ENCODE measurements at regions not wholly inside any gene's neighbourhood (a gene's known extent, or its start where the extent isn't known, plus 50 kb on each side); places are given as distances from the start of the nearest gene placed in this dataset.
"Not testable (repeated sequence)": the region's sequence is repeated elsewhere in the genome, so short reads cannot be mapped to it uniquely, and the experiment has no call there.

- DNase-seq, result no peak
These were observed 632.4 kb upstream of the LRRTM4 start for GRCh38 chr2:78154586-78154985.

DNA sequence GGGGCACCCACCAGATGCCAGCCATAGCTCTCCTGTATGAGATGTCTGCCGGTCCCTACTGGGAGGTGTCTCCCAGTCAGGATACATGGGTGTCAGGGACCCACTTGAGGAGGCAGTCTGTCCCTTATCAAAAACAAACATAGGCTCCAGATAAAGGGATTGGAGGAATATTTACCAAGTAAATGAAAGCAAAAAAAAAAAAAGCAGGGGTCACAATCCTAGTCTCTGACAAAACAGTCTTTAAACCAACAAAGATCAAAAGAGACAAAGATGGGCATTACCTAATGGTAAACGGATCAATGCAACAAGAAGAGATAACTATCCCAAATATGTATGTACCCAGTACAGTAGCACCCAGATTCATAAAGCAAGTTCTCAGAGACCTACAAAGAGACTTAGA is 640.0 kb upstream of the LRRTM4 start:
- DNase-seq, result no peak

DNA sequence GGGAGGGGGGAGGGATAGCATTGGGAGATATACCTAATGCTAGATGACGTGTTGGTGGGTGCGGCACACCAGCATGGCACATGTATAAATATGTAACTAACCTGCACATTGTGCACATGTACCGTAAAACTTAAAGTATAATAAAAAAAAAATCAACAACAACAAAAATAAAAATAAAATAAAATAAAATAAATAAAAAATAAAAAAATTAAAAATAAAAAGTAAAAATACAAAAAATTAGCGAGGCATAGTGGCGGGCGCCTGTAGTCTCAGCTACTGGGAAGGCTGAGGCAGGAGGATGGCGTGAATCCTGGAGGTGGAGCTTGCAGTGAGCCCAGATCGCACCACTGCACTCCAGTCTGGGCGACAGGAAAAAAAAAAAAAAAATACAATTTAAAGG is 650.0 kb upstream of the LRRTM4 start:
- DNase-seq, result not testable (repeated sequence)

GRCh38 chr2:78175645-78176044 is 653.5 kb upstream of the LRRTM4 start:
- DNase-seq, result no peak

DNA sequence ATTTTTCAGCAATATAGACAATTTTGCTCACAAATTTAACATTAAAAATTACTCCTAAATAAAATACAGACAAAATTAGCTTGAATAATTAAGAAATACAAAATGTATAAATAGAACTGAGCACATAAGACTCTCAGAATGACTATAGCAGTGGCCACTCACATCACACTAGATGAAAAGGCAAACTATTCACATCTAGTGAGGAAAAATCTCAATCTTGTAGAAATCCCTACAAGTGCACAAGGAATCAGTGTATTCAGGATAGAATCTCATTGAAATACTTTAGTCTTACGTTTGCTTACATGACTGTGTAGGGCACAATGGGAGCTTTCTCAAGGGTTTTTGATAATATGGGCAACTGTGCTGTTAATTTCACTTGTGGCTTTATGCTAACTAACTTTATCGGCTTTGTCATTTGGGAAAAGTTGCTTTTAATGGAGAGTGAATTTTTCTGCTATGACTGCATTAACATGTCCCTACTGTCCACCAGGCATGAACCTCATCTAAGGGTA is 678.9 kb upstream of the LRRTM4 start:
- DNase-seq, result no peak

GRCh38 chr2:78202366-78202765 is 680.2 kb upstream of the LRRTM4 start:
- DNase-seq, result no peak

- DNase-seq, result no peak
These were observed 681.0 kb upstream of the LRRTM4 start for GRCh38 chr2:78202986-78203670.

- no peak for DNase-seq
These were observed 695.9 kb upstream of the LRRTM4 start for GRCh38 chr2:78218066-78218465.

- DNase-seq, result no peak
These were observed 715.5 kb upstream of the LRRTM4 start for GRCh38 chr2:78237704-78238103.

DNA sequence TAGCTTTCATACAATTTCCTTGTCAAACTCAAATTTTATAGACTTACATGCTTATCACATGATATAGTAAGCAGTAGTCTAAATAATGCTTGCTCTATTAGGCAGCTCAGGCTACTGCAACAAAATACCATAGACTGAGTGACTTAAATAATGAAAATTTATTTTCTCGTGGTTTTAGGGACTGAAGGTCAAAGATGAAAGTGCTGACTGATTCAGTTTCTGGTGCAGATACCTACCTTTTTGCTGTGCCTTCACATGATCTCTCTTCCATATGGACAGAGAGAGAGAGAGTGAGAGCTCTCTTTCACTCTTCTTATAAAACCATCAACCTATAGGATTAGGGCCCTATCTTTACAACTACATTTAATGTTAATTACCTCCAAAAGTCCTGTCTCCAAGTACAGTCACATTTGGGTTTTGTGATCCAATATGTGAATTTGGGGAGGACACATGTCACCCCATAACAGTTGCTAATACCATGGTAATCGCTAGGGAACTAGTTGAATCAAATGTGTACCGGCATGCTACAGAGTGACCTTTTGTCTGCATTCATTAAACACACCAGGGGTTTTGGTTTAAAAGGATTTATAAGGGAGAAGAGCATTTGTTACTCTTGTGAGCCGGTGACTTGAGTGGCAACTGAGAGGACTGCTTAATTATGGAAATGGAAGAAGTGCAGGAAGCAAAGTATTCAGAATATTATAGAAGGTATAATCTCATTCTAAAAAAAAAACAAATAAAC is 723.4 kb upstream of the LRRTM4 start:
- DNase-seq, result no peak

DNA sequence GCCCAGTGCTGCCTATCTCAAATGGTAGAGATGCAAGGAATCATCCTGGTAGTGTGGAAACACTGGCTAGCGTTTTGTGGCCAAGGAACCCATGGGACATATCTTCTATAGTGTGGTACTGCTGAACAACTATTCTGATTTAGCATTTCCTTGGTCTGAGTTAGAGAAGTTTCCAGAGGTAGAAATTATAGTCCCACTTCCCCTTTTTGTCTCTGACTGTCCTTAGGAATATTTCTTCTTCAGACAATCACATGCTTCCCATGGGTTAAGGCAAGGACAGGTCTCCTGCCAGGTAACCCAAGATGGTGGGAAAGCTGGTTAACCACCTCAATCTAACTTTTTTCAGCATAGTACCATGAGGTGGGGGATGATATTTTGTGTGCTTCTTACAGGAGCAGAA is 729.5 kb upstream of the LRRTM4 start:
- DNase-seq, result no peak

DNA sequence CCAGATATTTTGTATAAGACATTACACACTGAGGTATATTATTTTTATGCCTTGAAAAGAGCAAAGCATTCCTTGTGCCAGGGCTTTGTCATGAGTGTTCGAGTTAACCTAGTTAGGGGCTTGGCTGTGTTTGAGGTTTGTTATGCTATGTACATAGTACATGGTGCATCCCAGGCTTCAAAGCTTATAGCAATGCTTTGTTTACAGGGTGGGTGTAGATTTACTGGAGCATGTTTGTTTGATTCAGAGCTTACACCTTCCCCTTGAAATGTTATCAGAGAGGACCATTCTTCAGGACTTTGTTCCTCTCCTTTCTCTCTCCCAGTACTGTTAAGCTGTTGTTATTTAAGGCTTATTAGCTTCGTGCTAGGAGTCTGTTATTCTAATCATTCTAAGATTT is 738.7 kb upstream of the LRRTM4 start:
- no peak for DNase-seq

- no peak for DNase-seq
These were observed 739.3 kb upstream of the LRRTM4 start for GRCh38 chr2:78261454-78261853.

- DNase-seq, result not testable (repeated sequence)
These were observed 739.9 kb upstream of the LRRTM4 start for GRCh38 chr2:78262089-78262488.

GRCh38 chr2:78262713-78263375 is 740.7 kb upstream of the LRRTM4 start:
- DNase-seq, result no peak

DNA sequence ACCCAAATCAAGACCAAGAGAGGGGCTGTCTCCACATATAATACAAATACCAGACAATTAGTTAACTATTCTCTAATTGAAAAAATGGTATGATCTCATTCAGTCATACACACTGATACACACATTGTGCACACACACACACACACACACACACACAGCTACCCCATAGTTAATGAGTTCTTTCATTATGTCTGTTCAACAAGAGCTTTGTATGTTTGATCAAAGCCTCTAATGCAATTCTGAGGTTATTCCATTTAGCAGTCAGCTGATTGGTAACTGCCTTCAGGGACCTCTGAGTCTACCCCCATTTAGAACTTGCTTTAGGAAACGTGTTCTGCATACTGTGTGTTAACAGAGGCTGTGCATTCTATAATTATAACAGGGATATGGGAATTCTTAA is 741.4 kb upstream of the LRRTM4 start:
- DNase-seq, result no peak

- no peak for DNase-seq
These were observed 742.0 kb upstream of the LRRTM4 start for GRCh38 chr2:78264130-78264529.

DNA sequence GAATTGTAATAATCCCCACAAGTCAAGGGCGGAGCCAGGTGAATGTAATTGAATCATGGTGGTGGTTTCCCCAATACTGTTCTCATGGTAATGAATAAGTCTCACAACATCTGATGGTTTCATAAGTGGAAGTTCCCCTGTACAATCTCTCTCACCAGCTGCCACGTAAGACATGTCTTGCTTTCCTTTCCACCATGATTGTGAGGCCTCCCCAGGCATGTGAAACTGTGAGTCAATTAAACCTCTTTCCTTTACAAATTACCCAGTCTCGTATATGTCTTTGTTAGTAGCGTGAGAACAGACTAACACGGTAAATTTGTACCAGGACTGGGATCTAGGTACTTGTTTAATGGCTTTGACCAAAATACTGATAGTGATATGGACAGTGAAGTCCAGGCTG is 744.3 kb upstream of the REG3G start:
- DNase-seq, result no peak

DNA sequence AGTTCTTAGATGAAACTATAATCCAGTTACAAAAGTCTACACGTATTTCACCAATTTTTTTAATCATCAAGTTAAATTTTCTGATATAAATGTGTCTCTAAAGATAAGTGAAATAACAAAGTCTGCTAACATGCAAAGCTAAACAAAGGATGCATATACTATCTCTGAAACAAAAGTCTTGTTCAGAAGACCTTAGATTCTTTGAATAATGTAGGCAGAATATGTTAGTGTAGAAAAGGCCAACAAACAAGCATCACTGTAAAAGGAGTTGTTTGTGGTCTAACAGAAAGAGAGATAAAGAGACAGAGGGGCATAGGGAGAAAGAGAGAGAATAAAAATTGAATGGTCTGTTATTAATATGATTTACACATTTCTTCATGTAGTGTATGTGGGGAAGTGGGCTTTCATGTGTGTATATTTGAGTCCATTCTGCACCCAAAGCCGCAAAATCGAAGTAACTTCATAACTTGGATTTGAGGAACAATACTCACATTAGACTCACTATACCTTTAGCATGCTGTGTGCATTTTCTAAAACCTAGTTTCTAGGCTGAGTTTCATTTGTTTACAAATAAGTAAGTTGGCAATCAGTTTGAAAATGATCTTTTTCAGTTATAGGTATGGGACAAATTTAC is 734.8 kb upstream of the REG3G start:
- no peak for DNase-seq

- no peak for DNase-seq
These were observed 731.7 kb upstream of the REG3G start for GRCh38 chr2:78293768-78294167.

DNA sequence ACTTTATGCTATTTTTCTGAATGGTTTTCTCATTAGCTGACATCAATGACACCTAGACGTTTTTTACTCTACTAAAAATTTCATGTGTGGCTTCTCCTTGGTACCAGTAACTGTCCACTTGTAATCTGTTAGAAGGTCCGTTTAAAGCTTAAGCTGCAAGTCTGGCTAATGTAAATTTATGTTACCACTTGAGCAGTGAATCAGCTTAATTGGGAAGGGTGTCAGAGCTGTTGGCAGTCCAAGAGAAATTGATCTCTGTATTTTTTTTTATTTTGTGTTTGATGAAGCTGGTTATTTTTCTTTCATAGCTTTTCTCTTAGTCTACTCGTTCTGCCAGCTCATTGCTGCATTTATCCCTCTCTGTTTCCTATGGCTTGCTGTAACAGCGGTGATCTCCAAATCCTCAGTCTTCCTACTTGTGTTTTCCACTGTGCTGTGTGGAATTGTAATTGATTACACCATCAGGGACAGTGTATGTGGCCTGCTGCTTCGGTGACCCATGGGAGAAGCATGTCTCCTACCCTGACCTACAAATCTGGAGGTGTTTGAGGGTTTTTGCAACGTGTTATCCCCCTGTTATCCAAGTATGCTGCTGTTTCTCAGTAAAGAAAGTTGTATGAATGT is 724.2 kb upstream of the REG3G start:
- no peak for DNase-seq

DNA sequence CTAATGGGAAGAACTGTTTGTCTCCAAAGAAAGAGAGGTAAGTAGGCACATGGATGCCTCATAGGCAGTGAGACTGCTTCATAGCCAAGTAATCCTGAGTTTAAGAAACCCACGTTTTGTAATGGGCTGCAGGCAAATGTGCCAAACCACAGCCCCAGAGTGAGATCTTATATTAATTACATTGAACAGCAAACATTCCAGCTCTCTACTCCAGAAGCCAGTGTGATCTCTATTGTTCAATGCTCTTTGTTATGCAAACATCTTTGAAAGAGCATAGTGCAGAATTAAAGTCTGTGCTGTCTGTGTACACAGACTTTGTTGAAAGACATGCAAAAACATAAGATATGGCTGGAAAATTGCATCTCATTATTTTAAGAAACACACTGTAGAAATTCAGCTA is 720.8 kb upstream of the REG3G start:
- DNase-seq, result no peak

DNA sequence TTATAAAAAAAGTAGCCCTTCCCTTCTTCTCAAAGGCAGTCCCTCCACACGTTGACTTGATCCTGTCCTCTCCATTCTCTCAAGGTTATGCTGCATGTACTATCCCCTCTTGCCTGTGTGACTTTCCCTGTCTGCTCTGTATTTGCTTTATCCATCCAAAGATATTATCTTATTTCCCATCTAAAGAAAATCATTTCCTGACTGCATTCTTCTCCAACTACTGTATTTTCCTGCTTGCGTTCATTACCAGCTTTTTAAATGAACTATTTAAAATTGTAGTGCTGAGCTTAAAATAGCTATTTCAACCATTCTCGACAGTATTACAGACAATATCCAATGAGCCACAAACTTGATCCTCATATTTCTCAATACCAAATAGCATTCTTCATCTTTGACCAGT is 716.0 kb upstream of the REG3G start:
- DNase-seq, result no peak

Data from activated gamma-delta T cell (primary cell).